ENCODE measurements at regions not wholly inside any gene's neighbourhood (a gene's known extent, or its start where the extent isn't known, plus 50 kb on each side); places are given as distances from the start of the nearest gene placed in this dataset.

DNA sequence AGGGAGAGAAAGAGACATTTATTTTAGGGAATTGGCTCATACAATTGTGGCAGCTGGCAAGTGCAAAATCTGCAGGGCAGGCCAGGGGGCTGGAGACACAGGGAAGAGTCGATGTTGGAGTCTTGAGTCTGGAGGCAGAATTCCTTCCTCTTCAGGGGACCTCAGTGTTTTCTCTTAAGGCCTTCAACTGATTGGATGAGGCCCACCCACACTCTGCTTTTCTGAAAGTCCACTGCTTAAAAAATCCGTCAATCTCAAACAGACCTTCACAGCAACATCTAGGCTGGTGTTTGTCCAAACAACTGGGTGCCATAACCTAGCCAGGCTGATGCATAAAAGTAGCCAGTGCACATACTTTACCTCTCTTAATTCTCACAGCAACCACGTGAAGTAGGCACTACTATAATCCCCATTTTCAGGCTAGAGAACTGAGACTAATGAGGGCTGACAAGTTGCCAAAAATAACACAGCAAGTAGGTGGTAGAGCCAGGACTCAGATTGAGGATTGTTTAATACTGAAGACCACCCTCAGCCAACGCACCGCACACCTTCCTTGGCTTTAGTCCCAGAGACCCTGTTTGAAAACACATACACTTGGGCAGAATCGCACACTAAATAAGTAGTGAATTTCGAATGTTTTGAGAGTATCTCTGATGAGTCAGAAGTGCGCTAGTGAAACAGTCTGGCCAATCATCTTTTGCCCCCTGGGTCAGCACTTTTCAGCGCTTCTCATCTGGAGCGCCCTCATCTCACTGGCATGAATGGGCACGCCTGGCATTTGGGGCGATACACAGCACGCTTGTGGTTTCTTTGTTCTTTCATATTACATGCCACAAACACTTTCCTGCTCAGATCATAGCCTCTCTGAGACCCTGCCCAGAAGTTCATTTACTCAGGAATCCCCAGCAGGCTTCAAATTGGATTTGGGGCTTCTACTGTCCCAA lies 591.4 kb downstream of the CCDC171 start (continued):
- TF ChIP-seq, protein P1, sequence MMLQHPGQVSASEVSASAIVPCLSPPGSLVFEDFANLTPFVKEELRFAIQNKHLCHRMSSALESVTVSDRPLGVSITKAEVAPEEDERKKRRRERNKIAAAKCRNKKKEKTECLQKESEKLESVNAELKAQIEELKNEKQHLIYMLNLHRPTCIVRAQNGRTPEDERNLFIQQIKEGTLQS (IDR thresholded peaks at IDR 0.05) = no peak
- TF ChIP-seq JUND (IDR thresholded peaks at IDR 0.05) = no peak

DNA sequence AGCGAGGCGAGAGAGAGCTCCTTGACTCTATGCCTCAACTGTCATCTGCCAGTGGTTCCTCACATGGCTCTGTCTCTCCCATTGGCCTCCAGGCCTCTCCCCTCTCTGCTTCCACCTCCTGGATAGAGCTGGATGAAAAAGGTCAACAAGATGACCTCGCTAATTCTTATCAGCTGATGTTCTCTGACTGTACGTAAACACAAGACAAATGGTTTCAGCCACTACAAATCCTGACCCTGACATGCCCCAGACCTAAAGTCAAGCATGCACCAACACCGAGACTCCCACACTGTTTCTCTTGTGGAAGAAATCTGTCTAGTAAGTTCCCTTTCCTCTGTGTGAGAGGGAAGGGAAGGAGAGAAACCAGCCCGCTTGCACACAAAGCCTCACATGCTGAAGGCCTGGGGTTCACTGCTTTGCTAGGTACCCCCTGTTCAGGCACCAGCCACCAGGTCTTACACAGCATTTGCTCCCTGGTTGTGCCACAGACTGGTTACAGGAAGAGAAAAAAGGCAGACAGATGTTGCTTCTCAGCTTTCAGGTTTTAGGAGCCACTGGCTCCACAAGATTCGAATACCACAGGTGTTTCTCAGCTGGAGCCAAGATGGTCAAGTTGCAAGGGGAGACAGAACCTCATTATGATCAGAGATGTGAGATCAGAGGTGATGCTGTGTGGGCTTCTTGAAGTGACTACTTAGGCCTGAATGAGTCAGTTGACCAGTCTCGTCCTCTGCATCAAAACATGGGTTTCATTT lies 592.5 kb downstream of the CCDC171 start:
- POLR2A ChIA-PET = no interaction called here
- TF ChIP-seq SRF (IDR thresholded peaks at IDR 0.05; ENCODE audit: low read depth) (no peak), POLR2A (IDR thresholded peaks at IDR 0.05; ENCODE audit: borderline replicate concordance, extremely low read depth, insufficient read depth, insufficient read length) (no peak), RAD21 (IDR thresholded peaks at IDR 0.05; ENCODE audit: low read depth) (no peak), EZH2phosphoT487 (IDR thresholded peaks at IDR 0.05; ENCODE audit: borderline replicate concordance) (no peak), ZFX (IDR thresholded peaks at IDR 0.05) (no peak), EZH2 (IDR thresholded peaks at IDR 0.05) (no peak), TCF7L2 (IDR thresholded peaks at IDR 0.05; ENCODE audit: borderline replicate concordance, extremely low read depth, insufficient read depth, insufficient read length) (no peak), POLR2AphosphoS5 (IDR thresholded peaks at IDR 0.05; ENCODE audit: low read depth, low read length) (no peak), SIN3A (IDR thresholded peaks at IDR 0.05; ENCODE audit: low read depth) (no peak), ZNF274 (IDR thresholded peaks at IDR 0.05; ENCODE audit: low read depth, low read length) (no peak), CBX3 (IDR thresholded peaks at IDR 0.05; ENCODE audit: low read depth) (no peak), YY1 (IDR thresholded peaks at IDR 0.05; ENCODE audit: extremely low read depth, insufficient replicate concordance, low read depth, low read length) (no peak), EGR1 (IDR thresholded peaks at IDR 0.05; ENCODE audit: low read depth) (no peak)
- TF ChIP-seq, protein P2, sequence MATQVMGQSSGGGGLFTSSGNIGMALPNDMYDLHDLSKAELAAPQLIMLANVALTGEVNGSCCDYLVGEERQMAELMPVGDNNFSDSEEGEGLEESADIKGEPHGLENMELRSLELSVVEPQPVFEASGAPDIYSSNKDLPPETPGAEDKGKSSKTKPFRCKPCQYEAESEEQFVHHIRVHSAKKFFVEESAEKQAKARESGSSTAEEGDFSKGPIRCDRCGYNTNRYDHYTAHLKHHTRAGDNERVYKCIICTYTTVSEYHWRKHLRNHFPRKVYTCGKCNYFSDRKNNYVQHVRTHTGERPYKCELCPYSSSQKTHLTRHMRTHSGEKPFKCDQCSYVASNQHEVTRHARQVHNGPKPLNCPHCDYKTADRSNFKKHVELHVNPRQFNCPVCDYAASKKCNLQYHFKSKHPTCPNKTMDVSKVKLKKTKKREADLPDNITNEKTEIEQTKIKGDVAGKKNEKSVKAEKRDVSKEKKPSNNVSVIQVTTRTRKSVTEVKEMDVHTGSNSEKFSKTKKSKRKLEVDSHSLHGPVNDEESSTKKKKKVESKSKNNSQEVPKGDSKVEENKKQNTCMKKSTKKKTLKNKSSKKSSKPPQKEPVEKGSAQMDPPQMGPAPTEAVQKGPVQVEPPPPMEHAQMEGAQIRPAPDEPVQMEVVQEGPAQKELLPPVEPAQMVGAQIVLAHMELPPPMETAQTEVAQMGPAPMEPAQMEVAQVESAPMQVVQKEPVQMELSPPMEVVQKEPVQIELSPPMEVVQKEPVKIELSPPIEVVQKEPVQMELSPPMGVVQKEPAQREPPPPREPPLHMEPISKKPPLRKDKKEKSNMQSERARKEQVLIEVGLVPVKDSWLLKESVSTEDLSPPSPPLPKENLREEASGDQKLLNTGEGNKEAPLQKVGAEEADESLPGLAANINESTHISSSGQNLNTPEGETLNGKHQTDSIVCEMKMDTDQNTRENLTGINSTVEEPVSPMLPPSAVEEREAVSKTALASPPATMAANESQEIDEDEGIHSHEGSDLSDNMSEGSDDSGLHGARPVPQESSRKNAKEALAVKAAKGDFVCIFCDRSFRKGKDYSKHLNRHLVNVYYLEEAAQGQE (IDR thresholded peaks at IDR 0.05; ENCODE audit: low read depth) = no peak
- TF ChIP-seq, protein P3, sequence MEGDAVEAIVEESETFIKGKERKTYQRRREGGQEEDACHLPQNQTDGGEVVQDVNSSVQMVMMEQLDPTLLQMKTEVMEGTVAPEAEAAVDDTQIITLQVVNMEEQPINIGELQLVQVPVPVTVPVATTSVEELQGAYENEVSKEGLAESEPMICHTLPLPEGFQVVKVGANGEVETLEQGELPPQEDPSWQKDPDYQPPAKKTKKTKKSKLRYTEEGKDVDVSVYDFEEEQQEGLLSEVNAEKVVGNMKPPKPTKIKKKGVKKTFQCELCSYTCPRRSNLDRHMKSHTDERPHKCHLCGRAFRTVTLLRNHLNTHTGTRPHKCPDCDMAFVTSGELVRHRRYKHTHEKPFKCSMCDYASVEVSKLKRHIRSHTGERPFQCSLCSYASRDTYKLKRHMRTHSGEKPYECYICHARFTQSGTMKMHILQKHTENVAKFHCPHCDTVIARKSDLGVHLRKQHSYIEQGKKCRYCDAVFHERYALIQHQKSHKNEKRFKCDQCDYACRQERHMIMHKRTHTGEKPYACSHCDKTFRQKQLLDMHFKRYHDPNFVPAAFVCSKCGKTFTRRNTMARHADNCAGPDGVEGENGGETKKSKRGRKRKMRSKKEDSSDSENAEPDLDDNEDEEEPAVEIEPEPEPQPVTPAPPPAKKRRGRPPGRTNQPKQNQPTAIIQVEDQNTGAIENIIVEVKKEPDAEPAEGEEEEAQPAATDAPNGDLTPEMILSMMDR (IDR thresholded peaks at IDR 0.05 in 2 of 3, conservative IDR thresholded peaks at IDR 0.05 in 1 of 3; ENCODE audit: borderline replicate concordance in 1 of 3, insufficient read depth in 1 of 3, low read depth in 2 of 3, low read length in 2 of 3) = no peak
- Histone ChIP-seq H3K4me1 (ENCODE audit: control insufficient read depth in 1 of 2, insufficient read depth in 2 of 2, low read length in 2 of 2) (peaks cover 9 to 16% of the 10 kb centered on the region in 2 experiments; a peak in 3 of 4 replicates), H3K79me2 (ENCODE audit: insufficient read depth, low read length) (no peaks in the 10 kb centered on the region), H2AFZ (ENCODE audit: low read depth, low read length, poor library complexity, severe bottlenecking) (no peak overlapping the region), H3K27ac (ENCODE audit: low read depth, low read length) (no peak overlapping the region), H4K20me1 (ENCODE audit: insufficient read depth) (no peaks in the 10 kb centered on the region), H3K27me3 (ENCODE audit: insufficient read depth, low read length) (no peaks in the 10 kb centered on the region), H3K4me2 (ENCODE audit: low read length) (no peak overlapping the region), H3K4me3 (replicated peaks in 1 of 2; ENCODE audit: low read depth in 1 of 2, low read length in 2 of 2) (no peak overlapping the region), H3K36me3 (ENCODE audit: control insufficient read depth in 1 of 2, insufficient read depth in 2 of 2, low read length in 2 of 2) (no peaks in the 10 kb centered on the region), H3K9ac (ENCODE audit: low read length) (no peak overlapping the region), H3K9me2 (ENCODE audit: insufficient read depth) (no peaks in the 10 kb centered on the region), H3K9me3 (ENCODE audit: control insufficient read depth in 1 of 2, insufficient read depth in 1 of 2, low read depth in 1 of 2, low read length in 2 of 2) (no peaks in the 10 kb centered on the region)
- RAD21 ChIA-PET (ENCODE audit: low non-redundant PET in 1 of 2, low total read pairs in 2 of 2, uncharacterized antibody in 2 of 2, unreplicated experiment in 2 of 2) = no interaction called here
- DNase-seq (ENCODE audit: low read depth, low spot score) (no peak), ATAC-seq (no peak; the same call in 1 of the 2 replicates)
- no TSS peak for BruUV-seq (replicated peaks)
- CTCF ChIA-PET = no interaction called here
- intact Hi-C loops (cut with micrococcal nuclease) = no loop called here
